ENCODE measurements at regions not wholly inside any gene's neighbourhood (a gene's known extent, or its start where the extent isn't known, plus 50 kb on each side); places are given as distances from the start of the nearest gene placed in this dataset.

GRCh38 chr16:17026600-17027242, 444.0 kb downstream of the XYLT1 start:
- TF ChIP-seq POLR2A (IDR thresholded peaks at IDR 0.05) (no peak), CTCF (IDR thresholded peaks at IDR 0.05) (no peak)

Measured in esophagus squamous epithelium (tissue), 4 donors.